Hepatocyte (in vitro differentiated cells): ENCODE measurements at regions not wholly inside any gene's neighbourhood (a gene's known extent, or its start where the extent isn't known, plus 50 kb on each side); places are given as distances from the start of the nearest gene placed in this dataset.
"Not testable (repeated sequence)": the region's sequence is repeated elsewhere in the genome, so short reads cannot be mapped to it uniquely, and the experiment has no call there.

Experiments used
- DNase-seq: peaks from one replicate; pipeline ENCODE4 v3.0.0-alpha.2; 2016; ENCODE audit warnings: low spot score
- H2AFZ ChIP-seq: fragments of 200-600 bp; sonication (generic); 2 replicates; pipeline ENCODE4 v1.6.0; 2016; ENCODE audit warnings: antibody characterized with exemption, mild to moderate bottlenecking
- H3K27ac ChIP-seq: fragments of 200-600 bp; sonication (generic); 2 replicates; pipeline ENCODE4 v1.5.1; 2016; ENCODE audit warnings: mild to moderate bottlenecking
- H3K27me3 ChIP-seq: fragments of 200-600 bp; sonication (generic); 2 replicates; pipeline ENCODE4 v1.6.1; 2016
- H3K36me3 ChIP-seq: fragments of 200-600 bp; sonication (generic); replicated peaks from 2 replicates; pipeline ENCODE4 v1.5.1; 2016; ENCODE audit warnings: low read depth; ENCODE audit not compliant: insufficient read depth
- H3K4me1 ChIP-seq: fragments of 200-600 bp; sonication (generic); 2 replicates; pipeline ENCODE4 v1.5.1; 2016; ENCODE audit warnings: mild to moderate bottlenecking, moderate library complexity; ENCODE audit not compliant: insufficient read depth
- H3K4me2 ChIP-seq: fragments of 200-600 bp; sonication (generic); 2 replicates; pipeline ENCODE4 v1.6.0; 2016
- H3K4me3 ChIP-seq: fragments of 200-600 bp; sonication (generic); 2 replicates; pipeline ENCODE4 v1.5.1; 2016; ENCODE audit warnings: mild to moderate bottlenecking
- H3K79me2 ChIP-seq: fragments of 200-600 bp; sonication (generic); 2 replicates; pipeline ENCODE4 v1.6.0; 2017; ENCODE audit warnings: mild to moderate bottlenecking
- H3K9me2 ChIP-seq: fragments of 200-600 bp; sonication (generic); replicated peaks from 2 replicates; pipeline ENCODE4 v1.6.0; 2017; ENCODE audit warnings: mild to moderate bottlenecking; ENCODE audit not compliant: insufficient read depth
- H3K9me3 ChIP-seq: fragments of 200-600 bp; sonication (generic); 2 replicates; pipeline ENCODE4 v1.5.1; 2016; ENCODE audit warnings: low read depth, mild to moderate bottlenecking
- H4K20me1 ChIP-seq: fragments of 200-600 bp; sonication (generic); 2 replicates; pipeline ENCODE4 v1.6.0; 2016; ENCODE audit warnings: mild to moderate bottlenecking; ENCODE audit not compliant: insufficient read depth, poor library complexity, severe bottlenecking
- EZH2 ChIP-seq: fragments of 200-600 bp; sonication (generic); IDR thresholded peaks from 2 replicates; pipeline ENCODE4 v1.6.1; 2016; ENCODE audit warnings: antibody characterized with exemption, mild to moderate bottlenecking, borderline replicate concordance
- EZH2phosphoT487 ChIP-seq: fragments of 200-600 bp; sonication (generic); IDR thresholded peaks from one replicate; pipeline ENCODE4 v1.6.1; 2018; ENCODE audit warnings: antibody characterized with exemption, mild to moderate bottlenecking, low read depth, moderate library complexity; ENCODE audit not compliant: unreplicated experiment, severe bottlenecking
- WGBS: methylation state at CpG from one replicate; pipeline ENCODE4 v1.1.6; 2016; ENCODE audit warnings: low lambda C conversion rate; ENCODE audit errors: missing lambda C conversion rate; 5-methylcytosine and 5-hydroxymethylcytosine counted together
- TF ChIP-seq, protein P1 (sequence below): fragments of 200-600 bp; sonication (generic); IDR thresholded peaks from 2 replicates; pipeline ENCODE4 v1.5.1; 2016; ENCODE audit warnings: antibody characterized with exemption, mild to moderate bottlenecking; ENCODE audit not compliant: poor library complexity

DNA sequence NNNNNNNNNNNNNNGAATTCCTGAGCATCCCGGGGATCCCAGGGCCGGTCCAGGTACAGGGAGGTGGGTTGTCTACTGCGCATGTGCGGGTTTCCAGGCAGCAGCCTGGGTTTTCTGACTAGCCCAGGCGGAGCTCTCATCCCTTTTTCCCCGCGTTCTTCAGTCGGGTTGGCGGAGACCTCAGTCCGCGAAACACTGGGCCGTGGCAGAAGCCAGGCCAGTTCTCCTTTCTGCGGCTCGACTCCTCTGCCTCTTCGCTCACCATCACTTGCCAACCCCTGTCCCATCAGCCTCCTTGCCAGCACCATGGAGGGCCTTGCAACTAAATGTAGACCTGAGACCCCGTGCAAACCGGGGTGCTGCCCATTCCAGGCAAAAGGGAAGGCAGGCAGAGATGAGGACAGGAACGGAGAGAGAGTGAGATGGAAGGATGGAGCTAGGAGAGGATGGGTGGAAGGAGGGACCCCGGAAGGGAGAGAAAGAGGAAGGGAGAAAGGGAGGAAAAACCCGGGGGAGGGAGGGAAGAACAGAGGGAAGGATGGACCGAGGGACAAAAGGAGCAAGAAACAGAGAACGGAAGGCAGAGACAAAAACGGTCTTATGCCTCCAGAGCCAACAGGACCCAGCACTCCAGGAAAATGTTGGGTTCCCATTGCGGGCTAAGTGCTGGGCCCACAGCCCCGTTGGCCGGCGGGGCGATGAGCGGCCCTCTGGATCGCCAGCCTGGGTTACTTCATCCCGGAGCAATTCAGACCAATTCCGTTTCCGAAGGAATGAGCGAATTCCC, 445.4 kb upstream of the DEFB115 start:
- TF ChIP-seq, protein P1, sequence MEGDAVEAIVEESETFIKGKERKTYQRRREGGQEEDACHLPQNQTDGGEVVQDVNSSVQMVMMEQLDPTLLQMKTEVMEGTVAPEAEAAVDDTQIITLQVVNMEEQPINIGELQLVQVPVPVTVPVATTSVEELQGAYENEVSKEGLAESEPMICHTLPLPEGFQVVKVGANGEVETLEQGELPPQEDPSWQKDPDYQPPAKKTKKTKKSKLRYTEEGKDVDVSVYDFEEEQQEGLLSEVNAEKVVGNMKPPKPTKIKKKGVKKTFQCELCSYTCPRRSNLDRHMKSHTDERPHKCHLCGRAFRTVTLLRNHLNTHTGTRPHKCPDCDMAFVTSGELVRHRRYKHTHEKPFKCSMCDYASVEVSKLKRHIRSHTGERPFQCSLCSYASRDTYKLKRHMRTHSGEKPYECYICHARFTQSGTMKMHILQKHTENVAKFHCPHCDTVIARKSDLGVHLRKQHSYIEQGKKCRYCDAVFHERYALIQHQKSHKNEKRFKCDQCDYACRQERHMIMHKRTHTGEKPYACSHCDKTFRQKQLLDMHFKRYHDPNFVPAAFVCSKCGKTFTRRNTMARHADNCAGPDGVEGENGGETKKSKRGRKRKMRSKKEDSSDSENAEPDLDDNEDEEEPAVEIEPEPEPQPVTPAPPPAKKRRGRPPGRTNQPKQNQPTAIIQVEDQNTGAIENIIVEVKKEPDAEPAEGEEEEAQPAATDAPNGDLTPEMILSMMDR, result no peak
- TF ChIP-seq EZH2, result no peak
- TF ChIP-seq EZH2phosphoT487, result no peak
- no peak overlapping the region for H3K4me2 ChIP-seq
- no peak overlapping the region for H3K27ac ChIP-seq
- no peaks in the 10 kb centered on the region for H3K36me3 ChIP-seq
- no peak overlapping the region for H2AFZ ChIP-seq
- H4K20me1 ChIP-seq, result no peaks in the 10 kb centered on the region
- H3K9me3 ChIP-seq, result peaks cover 7% of the 10 kb centered on the region
- no peak overlapping the region for H3K4me3 ChIP-seq
- no peaks in the 10 kb centered on the region for H3K9me2 ChIP-seq
- WGBS, result 80% methylated on average over 33 of the region's 34 CpGs
- no peaks in the 10 kb centered on the region for H3K79me2 ChIP-seq
- no peaks in the 10 kb centered on the region for H3K27me3 ChIP-seq
- H3K4me1 ChIP-seq, result no peaks in the 10 kb centered on the region
- no peak for DNase-seq

DNA sequence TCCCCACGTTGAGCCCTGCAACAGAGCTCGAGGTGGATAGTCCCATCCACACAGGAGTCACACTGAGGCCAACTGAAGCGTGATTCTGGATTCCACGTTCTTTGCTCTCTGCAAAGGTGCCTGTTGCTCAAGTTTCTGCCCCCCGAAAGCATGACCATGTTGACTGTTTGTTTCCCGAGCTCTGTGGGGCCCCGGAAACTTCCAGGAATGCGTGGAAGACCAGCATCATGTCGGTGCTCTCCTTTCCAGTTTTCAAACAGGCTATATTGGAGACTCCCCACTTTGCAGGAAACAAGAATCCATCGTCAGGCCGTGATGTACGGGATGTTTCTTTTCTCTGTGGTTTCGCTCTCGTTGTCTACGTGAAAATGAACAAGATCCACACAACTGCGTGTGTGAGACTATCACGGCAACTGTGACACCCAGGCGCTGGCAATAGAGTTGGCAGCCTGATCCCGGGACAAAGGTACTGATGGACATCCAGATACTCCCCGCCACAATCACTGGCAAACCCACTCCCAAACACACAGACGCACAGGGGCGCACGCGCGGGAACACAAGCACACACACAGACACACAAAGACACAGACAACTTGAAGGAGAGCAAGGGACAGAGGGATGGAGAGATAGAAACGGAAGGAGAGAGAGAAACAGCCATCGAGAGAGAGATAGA, 444.6 kb upstream of the DEFB115 start:
- Histone ChIP-seq H3K4me1 (no peaks in the 10 kb centered on the region), H3K27ac (no peak overlapping the region), H3K9me3 (peaks cover 7% of the 10 kb centered on the region), H3K79me2 (no peaks in the 10 kb centered on the region), H3K4me3 (no peak overlapping the region), H3K27me3 (no peaks in the 10 kb centered on the region), H2AFZ (no peak overlapping the region), H3K4me2 (no peak overlapping the region), H3K9me2 (no peaks in the 10 kb centered on the region), H3K36me3 (no peaks in the 10 kb centered on the region), H4K20me1 (no peaks in the 10 kb centered on the region)
- WGBS, result 74% methylated on average over 27 of the region's 27 CpGs
- TF ChIP-seq, protein P1, result no peak
- no peak for TF ChIP-seq EZH2phosphoT487
- TF ChIP-seq EZH2, result no peak
- DNase-seq, result no peak

DNA sequence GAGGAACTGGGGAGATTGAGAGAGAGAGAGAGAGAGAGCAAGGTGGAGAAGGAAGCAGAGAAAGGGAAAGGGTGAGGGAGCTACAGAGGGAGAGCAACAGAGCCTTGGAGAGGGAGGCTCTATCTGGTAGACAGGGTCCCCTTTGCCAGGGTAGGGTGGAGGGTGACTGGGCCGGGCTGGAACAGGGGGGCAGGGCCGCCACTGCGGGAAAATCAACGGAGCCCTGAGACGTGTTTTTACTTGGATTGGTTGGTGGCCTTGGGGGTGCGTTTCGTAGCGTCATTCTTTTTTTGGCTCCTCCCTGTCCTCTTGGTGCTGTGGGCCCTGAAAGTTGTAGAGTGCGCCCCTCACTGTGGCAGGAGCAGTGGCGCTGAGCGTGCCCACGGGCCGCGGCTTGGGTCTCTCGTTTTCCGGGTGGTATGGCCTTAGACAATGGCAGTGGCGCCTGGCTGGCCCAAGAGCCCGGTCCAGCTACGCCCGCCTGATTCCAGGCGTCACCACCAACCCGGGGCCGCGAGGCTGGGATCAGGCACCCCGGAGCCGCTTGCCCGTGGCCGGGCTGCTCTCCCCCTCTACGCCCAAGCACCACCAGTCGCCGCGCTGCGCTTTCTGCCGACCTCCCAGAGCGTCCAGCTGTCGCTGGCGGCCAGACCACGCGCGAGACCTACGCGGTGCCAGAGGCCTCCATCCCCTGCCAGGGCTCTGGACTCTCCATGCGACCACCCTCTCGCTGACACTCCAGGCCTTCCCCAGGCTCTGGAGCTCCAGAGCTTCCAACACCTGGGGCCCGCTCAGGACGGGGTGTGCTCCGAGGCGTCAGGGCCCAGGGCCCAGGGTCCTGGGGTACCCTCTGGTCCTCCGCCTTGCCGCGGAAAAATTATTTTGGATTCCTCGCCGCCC, 443.8 kb upstream of the DEFB115 start:
- H3K9me2 ChIP-seq, H3K79me2 ChIP-seq, H3K4me1 ChIP-seq, H2AFZ ChIP-seq, H3K9me3 ChIP-seq, H3K4me3 ChIP-seq, H3K4me2 ChIP-seq, H3K27me3 ChIP-seq, DNase-seq, H4K20me1 ChIP-seq, H3K36me3 ChIP-seq, H3K27ac ChIP-seq: not testable (repeated sequence)
- WGBS, result 87% methylated on average over 53 of the region's 53 CpGs

DNA sequence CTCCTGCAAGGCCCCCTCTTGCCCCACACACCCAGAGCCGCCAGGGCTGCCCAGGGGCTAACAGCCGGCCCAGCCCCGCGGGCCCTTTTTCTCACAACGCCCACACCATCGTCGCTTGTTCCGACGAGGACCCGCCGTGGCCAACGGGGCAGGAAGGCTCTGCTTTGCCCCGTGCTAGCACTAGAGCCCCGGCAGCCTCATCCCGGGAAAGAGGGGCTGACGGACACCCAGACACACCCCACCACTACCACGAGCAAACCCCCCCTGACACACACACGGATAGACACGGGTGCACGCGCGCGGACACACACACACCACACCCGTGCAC, 443.2 kb upstream of the DEFB115 start:
- H3K4me3 ChIP-seq, H3K27ac ChIP-seq, H4K20me1 ChIP-seq, H3K79me2 ChIP-seq, H3K4me1 ChIP-seq, H3K36me3 ChIP-seq, H3K4me2 ChIP-seq, DNase-seq, H2AFZ ChIP-seq, H3K9me2 ChIP-seq, H3K27me3 ChIP-seq: not testable (repeated sequence)
- peaks cover 10% of the 10 kb centered on the region for H3K9me3 ChIP-seq
- WGBS, result 73% methylated on average over 24 of the region's 24 CpGs

DNA sequence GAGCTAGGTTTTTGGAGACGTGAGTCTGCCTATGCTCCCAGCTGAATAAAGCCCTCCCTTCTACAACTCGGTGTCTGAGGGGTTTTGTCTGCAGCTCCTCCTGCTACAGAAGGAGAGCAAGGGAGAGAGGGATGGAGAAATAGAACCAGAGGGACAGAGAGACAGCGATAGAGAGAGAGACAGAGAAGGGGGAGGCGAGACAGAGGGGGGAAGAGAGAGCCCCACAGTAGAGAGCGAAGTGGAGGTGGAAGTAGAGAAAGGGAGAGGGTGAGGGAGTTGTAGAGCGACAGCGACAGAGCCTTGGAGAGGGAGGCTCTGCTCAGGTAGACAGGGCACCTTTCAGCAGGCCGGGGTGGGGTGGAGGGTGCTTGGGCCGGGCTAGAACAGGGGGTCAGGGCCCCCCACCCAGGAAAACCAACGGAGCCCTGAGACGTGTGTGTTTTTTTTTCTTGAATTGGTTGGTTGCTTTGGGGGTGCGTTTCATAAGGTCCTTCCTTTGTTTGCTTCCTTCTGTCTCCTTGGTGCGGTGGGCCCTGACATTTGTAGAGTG, 442.4 kb upstream of the DEFB115 start:
- not testable (repeated sequence) for H3K4me1 ChIP-seq, H3K36me3 ChIP-seq, H3K27me3 ChIP-seq, H3K4me2 ChIP-seq, H2AFZ ChIP-seq, H3K4me3 ChIP-seq, H3K79me2 ChIP-seq, H4K20me1 ChIP-seq, H3K27ac ChIP-seq, H3K9me2 ChIP-seq, DNase-seq
- H3K9me3 ChIP-seq, result peaks cover 17% of the 10 kb centered on the region
- 77% methylated on average over 13 of the region's 13 CpGs for WGBS
